GM18508 (cell line): ENCODE measurements at regions not wholly inside any gene's neighbourhood (a gene's known extent, or its start where the extent isn't known, plus 50 kb on each side); places are given as distances from the start of the nearest gene placed in this dataset.

Experiments
- ATAC-seq: cut with Tn5 transposase; IDR thresholded peaks from one replicate; pipeline ENCODE4 v1.9.1; 2021; ENCODE audit warnings: moderate number of reproducible peaks; ENCODE audit not compliant: insufficient read depth, unreplicated experiment

DNA sequence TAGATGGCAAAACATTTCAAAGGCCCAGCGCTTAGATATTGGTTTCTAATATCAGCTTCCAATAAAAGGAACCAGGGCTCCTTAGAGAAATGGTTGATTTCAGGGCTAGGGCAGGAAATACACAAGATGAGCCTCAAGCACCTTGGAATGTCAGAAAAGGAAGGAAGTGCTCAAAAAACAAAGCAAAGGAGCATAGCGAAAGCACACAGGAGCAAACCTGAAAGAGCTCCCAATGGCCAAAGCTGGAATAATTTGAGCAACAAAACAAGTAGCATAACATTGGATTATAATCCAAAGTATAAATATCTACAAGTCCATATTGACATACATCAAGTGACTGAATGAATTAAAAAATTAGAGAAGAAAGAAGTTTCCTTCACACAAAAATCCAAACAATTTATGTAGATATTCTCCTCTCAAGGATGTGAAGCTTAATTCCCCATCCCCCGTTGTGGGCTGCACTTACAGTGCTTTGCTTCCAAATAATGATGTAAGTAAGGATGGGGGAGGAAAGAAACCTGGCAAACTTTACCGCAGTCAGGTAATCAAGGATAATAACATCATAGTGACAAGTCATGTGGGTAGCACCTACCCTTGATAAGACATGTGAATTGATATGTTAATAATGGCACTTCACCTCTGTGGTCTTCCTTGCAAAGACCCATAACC is 132.9 kb upstream of the DST start:
- ATAC-seq = no peak

DNA sequence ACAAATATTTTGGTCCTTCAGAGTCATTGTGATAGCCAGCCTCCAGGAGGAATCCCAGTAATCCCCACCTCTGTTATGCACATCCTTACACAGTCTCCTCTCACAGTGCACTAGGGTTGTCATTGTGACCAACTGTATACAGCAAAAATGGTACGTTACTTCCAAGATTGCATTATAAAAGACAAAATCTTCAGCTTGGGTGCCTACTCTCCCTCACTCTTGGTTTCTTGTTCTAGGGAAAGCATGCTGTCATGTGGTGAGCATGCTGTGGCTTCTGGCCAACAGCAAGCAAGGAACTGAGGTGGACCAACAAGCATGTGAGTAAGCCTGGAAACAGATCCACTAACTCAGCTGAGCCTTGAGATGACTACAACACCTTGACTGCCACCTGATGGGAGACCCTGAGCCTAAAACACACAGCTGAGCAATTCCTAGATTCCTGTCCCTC is 130.1 kb upstream of the DST start:
- ATAC-seq = no peak

DNA sequence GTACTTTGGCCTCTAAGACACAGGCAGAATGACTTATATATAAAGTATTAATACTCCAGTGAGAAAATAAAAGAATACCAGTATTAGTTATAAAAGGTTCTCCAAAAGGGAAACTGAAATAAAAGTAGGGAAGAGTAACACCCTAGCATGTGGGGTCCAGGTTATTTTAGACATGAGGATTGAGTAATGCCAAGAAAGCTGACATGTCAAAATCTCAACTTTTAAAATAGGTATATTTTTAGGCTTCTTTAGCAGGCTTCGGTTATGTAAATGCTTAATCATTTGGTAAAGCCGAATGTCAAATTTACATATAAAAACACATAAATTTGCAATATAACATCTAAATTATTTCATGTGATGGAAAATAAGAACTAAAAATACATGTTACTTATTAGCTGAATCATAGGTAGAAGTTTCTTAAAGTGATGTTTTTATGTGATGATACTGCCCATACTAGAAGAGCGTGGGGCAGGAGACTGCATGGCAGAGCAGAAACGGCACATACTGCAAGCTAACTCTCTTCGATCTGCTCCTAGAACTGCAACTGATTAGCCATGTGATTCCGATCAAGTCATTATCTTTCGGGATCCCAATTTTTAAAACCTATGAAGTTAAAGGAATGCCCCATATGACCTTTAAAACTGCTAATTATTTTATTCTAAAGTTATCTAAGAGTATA is 129.4 kb upstream of the DST start:
- no peak for ATAC-seq

DNA sequence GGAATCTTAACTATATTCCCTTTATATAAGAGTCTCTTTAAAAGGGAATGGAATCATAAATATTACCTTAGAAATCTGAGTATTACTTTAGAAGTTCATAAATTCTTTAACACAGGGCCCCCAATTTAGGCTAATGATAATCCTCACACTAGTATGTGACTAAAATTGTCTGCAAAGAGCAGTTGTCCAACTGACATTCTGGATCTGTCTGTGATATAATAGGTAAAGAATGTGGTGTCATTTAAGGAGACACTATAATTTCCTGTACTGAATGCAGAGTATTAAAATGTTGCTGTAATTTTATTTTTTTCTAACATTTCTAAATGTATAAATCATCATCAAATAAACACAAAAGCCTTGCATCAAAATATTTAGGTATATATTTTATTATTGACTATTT is 128.5 kb upstream of the DST start:
- ATAC-seq = no peak

DNA sequence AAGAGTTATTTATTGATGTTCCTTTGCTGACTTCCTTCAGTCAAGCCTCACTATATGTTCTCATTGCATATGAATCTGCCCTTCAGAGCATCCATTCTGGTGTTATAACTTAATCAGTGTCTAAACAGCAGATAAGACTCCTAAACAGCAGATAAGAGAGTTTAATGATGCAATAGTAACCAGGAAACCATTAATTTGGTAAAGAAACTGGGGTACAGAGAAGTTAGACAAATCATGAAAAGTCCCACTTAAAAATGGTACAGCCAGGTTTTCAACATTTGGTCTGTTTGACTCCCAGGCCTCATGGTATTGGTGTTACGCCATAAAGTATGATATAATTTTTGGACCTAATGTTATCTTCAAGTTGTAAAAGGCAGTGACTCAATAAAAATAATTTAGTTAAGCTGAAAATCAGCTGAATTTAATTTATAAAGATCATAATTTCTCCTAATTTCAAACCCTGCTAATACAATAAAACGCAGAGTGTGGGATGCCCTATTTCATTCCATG is 127.4 kb upstream of the DST start:
- no peak for ATAC-seq

DNA sequence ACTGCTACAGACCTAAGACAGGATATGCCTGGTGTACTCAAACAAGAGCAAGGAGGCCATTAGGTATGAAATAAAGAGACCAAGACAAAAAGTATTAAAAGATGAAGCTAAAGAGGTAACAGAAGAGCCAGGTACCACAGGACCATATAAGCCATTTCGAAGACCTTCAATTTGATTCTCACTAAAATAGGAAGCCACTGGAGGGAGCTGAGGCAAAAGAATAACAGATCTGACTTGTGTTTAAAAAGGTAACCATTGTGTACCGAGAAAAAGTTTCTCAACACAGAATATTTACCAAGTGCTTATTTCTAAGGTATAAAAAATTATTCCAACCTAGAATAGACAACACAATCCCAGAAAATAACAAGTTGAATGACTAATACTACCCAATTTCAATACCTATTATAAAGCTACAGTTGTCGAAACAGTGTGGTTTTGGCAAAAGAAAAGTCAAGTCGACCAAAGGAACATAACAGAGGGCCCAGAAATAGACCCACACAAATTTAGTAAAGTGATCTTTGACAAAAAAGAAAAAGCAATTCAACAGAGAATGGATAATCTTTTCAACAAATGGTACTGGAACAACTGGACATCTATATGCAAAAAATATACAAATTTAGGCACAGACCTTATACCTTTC is 125.3 kb upstream of the DST start:
- ATAC-seq = no peak

DNA sequence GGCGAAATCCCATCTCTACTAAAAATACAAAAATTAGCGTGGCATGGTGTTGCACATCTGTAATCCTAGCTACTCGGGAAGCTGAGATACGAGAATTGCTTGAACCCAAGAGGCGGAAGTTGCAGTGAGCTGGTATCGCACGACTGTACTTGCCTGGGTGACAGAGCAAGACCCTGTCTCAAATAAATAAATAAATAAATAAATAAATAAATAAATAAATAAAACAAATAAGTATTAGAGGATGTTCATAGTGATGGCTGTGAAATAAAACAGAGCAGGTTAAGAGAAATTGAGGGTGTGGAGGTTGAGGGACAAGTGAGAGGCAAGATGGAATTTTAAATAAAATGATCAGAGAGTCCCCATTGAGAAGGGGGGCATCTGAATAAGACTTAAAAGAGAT is 124.7 kb upstream of the DST start:
- ATAC-seq = no peak

DNA sequence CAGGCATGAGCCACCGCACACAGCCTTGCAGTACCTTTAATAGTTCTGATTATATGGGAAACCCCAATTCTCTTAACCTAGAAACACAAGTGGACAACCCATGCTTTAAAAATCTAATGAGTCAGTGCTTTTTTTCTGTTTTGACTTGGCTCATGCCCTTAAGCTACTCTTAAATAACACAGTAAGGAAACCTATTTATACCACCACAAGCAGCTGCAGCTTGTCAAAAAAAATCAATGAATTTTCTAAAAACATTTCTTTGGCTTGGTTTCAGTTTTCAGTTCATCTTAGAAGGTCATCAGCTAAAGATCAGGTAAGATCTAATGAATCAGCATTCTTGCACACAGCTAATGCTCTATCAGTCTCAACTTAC is 124.1 kb upstream of the DST start:
- ATAC-seq = peak; percentile 89

DNA sequence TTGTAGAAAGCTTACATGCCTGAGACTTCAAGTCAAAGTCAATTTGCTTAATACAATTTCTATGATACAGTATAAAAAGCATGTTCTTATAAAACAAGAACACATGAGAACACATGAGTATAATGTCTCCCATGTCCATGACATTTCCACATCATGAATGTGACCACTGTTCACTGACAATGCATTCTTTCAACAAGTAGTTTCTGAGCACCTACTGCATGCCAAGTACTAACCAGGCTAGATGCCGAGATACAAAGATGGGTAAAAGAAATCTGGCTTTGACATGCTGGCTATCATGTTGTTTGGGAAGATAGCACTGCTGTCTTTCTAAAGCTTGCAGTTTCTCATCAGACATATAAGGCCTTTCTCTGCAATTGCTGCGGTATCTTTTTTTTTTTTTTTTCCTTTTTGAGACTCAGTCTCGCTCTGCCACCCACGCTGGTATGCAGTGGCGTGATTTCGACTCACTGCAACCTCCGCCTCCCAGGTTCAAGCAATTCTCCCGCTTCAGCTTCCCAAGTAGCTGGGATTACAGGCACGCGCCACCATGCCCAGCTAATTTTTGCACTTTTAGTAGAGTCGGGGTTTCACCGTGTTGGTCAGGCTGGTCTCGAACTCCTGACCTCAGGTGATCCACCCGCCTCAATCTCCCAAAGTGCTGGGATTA is 123.6 kb upstream of the DST start:
- ATAC-seq = no peak

DNA sequence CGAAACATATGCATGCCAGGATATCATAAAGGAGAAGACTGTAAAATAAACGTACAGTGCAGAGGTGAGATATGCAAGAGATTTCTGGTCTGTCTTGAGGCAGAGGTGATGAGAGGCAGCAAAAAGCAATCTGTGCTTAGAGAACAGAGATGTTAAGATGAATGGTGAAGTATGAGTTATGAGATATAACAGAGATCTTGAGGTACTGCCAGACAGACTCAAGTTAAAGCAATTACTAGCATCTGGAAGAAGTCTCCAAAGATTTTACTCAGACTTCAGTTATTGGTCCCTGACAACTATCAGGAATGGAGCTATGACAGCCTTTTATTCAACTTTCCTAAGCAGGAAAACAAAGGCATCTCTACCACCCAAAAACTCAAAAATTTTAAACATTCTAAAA is 122.8 kb upstream of the DST start:
- ATAC-seq = no peak

DNA sequence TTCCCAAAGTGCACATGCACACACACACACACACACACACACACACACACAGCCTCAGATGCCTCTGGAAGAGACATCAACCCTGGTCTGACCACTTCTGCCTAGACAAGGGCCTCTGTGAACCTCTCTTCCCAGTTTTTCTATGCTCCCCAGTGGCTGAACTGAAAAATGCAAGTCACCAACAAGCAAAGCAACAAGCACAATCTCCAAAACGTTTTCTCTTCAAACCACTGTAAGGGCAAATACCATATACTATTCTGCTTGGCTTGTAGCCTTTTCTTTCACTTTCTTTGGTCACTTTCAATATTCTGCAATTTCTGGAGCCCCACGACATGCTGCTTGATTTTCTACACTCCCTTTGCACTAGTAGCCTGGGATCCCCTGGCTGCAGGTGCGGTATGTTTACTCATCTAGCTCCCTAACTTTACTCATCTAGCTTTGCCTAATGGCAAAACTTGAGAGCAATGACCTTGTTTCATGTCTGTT is 121.4 kb upstream of the DST start:
- no peak for ATAC-seq

DNA sequence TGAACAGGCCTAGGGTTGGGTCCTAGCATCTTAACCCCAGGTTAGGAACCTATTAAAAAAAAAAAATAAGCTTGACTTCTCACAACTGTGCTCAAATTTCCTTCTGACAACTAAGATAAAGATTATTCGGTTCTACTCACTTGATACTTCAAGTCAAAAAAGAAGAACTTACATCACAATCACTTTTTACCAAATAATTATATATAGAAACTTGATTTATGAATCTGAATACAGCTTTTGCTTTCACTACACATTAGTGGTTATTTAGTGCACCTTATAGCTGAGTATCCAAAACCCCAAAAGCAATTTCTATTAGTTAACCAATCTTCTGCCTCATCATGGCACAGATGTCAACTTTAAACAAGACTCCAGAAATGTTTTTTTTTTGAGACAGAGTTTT is 119.0 kb upstream of the DST start:
- no peak for ATAC-seq

DNA sequence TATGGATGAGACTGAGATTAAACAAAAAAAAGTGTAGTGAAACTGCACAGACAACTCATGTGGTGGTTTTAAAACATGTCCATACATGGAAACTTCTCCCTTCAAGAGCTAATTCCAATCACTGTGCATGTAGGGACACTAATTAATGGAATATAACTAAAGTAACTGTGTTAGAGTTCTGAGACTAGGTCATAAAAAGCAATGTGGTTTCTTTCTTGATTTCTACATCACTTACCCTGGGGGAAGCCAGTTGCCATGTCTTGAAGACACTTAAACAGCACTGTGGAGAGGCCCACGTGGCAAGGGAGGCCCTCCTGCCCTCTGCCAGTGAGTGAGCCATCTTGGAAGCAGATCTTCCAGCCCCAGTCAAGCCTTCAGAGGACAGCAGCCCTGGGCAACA is 118.2 kb upstream of the DST start:
- no peak for ATAC-seq

DNA sequence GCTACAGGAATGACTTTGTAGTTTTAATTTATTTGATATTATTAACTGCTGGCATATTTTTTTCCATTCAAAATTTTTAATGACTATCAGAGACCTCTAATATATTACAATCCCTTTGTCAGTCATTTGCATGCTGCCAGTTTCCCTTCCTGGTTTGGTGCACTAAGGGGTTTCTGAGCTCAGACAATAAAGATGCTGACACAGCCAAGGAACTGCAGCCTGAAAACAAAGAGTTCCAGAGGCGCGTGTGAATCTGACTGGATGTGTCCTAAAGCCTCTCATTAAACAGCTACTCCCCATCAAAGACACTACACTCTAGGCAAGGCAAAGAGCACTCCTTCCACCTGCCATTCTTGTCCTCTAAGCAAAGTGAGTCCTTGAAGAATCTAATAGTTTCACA is 116.8 kb upstream of the DST start:
- ATAC-seq = no peak

DNA sequence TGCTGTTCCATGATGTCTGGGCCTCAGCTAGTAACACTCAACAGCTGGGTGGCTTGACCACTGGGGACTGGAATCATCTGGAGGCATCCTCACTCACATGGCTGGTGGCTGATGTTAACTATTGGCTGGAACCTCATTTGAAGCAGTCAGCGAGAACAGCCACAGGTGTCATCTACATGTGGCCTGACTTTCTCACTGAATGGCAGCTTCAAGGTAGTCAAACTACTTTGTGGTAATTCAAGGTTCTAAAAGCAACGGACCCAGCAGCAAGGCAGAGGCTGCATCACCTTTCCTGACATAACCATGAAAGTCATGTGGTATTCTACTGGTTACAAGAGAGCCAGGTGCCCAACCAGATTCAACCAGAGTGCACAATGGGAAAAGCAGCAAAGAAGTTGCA is 115.9 kb upstream of the DST start:
- ATAC-seq = no peak

DNA sequence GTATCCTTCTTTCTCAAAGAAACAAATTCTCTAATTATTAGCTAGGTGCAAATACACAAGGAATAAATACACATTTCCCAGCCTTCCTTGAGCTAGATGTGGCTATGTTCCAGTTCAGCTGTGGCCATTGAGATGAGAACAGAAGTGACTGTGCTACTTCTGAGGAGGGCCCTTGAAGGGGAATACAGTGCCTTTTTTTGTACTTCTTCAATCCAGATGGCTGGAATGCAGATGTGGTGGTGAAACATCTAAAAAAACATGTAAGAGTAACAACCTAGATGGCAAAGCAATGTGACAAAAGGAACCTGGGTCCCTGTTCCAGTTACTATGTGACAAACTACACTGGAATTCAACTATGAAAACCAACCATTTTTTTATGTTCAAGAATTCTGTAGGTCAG is 115.4 kb upstream of the DST start:
- no peak for ATAC-seq

DNA sequence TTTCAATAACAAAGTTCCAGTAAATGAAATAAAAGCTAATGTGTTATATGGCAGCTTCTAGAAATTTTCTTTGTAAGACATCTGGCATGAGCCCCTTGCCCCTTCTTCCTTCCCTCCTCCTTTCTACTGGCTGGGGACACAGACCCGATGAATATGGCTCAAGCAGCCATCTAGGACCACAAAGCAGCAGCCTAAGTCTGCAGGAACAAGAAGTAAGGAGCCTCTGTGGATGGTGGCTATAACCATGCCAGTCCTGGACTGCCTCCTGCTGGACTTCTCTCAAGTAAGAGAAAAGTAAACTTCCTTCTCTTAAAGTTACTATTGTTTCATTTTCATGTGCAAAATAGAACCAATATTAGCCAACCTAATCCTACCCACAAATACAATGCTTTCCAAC is 114.9 kb upstream of the DST start:
- ATAC-seq = no peak

DNA sequence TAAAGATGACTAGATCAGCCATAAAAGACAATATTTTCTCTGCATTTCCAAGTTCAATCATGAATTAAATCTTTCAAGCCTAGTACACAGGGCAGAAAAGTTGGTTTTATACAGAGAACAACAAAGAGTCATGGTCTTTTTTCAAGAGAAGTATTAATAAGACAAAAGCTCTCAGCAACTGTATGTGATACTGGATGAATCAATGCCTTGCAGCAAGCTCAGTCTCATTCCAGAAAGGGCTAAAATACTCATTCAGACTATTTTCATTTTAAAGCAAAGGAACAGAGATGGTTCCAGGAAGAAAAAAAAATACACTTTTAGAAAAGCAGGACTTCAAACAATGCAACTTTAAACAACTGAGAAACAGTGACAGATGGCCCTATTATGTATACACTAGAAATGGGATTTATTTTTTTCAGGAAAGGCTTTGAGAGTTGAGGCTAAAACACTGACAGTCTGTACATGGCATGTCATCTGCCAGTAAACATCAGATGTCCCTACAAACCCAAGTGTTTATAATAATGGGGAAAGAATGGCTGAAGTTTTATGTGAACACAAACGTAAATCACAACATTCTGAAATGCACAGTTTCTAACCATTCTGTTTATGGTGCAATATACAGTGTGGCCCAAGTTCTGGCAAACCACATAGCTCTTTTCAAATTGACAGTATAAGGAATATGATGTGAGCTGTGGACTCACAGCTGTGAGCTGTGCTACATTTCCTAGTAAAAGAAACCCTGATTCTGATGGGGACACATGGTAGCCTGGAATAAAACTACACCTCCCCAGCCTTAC is 114.3 kb upstream of the DST start:
- ATAC-seq = no peak

DNA sequence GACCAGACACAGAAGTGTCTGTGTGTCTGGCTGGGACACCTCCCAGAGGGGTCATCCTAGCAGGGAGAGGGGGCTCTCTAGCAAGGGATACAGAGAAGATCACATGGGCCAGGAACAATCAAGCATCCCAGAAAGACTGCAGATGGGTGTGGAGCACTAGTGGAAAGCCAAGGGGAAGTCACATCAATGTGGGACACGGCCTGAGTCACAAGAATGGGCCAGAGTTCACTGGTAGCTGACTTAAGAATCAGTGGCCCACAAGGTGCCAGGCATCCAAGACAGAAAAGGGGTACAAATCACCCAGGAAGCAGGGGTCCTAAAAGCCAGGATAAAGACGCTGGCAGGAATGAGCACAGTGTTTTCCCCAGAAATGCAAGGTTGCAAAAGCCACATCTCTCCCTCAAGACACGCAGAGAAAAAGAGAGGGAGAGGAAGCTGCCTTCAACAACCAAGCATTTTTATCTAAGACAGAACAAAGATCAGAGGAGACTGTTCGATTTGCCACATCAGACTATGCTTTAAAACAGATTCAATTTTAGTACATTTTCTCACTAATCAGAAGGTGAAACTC is 113.6 kb upstream of the DST start:
- no peak for ATAC-seq

DNA sequence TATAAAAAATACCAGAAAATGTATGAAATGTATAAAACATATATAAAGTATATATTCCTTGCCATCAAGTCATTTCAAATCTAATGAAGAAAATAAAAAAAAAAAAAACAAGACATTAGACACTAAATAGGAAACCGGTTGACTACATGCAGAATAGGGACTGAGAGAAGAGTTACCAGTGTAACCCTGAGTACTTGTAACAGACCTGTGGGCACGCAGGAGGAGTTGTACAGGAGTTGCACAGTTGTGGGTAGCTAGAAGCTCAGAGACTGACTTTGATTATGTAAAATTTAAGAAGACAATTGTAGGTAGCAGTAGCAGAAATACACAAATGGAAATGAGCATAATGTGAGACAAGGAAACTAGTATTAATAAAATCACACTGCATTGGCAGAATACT is 112.4 kb upstream of the DST start:
- ATAC-seq = no peak
